ENCODE measurements at regions not wholly inside any gene's neighbourhood (a gene's known extent, or its start where the extent isn't known, plus 50 kb on each side); places are given as distances from the start of the nearest gene placed in this dataset.

DNA sequence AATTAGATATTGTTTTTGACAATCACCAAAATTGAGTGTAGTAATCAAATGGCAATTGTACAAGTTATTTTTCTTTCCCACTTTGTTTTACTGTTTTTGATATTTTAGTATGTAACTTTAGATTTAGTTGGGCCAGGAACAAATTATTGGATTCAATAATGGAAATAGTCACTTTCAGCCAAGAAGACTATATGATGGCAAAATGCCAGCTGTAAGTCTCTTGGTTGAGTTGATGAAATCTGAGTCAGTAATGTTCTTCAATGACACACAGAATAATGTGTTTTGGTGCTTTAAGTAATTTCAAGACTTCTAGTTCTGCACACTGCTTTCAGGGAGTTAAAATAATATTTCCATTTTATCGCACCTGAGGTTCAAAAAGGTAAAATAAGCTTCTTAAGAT lies 2022.0 kb upstream of the CELF4 start:
- no peaks in the 10 kb centered on the region for H3K27me3 Mint-ChIP-seq (ENCODE audit: insufficient read depth, low read depth, poor library complexity)
- Histone ChIP-seq H3K36me3 (ENCODE audit: insufficient read depth) (no peaks in the 10 kb centered on the region), H4K20me1 (replicated peaks; ENCODE audit: insufficient read depth) (no peaks in the 10 kb centered on the region), H3K79me2 (replicated peaks; ENCODE audit: insufficient read depth) (no peaks in the 10 kb centered on the region; the same call in 1 of the 2 replicates), H3F3A (replicated peaks; ENCODE audit: low read depth) (no peaks in the 10 kb centered on the region), H3K4me1 (ENCODE audit: insufficient read depth) (peaks cover 41% of the 10 kb centered on the region), H3K27me3 (ENCODE audit: insufficient read depth) (no peaks in the 10 kb centered on the region), H3K9me2 (ENCODE audit: insufficient read depth) (no peaks in the 10 kb centered on the region), H2AFZ (no peak overlapping the region), H3K27ac (ENCODE audit: low read depth) (no peak overlapping the region), H3K4me3 (no peak overlapping the region), H3K4me2 (no peak overlapping the region)
- ATAC-seq (no peak), DNase-seq (ENCODE audit: low spot score) (no peak)
- peaks cover 32% of the 10 kb centered on the region for H3K4me1 Mint-ChIP-seq
- H3K36me3 Mint-ChIP-seq (ENCODE audit: low read depth), result peaks cover 2% of the 10 kb centered on the region; the same call in 1 of the 3 replicates
- H3K9me3 Mint-ChIP-seq, result no peaks in the 10 kb centered on the region
- H3K4me3 Mint-ChIP-seq, result no peak overlapping the region
- TF ChIP-seq ZNF114 (CRISPR knock-in tag; IDR thresholded peaks at IDR 0.05) (no peak), JUNB (IDR thresholded peaks at IDR 0.05; ENCODE audit: unreplicated experiment) (no peak), REST (IDR thresholded peaks at IDR 0.05; ENCODE audit: unreplicated experiment) (no peak), NANOG (IDR thresholded peaks at IDR 0.05; ENCODE audit: borderline replicate concordance) (no peak), CTCF (conservative IDR thresholded peaks at IDR 0.05; ENCODE audit: low read depth in 2 of 2) (no peak), CREB1 (CRISPR knock-in tag; IDR thresholded peaks at IDR 0.05; ENCODE audit: low read depth) (no peak), EZH2 (IDR thresholded peaks at IDR 0.05; ENCODE audit: low read depth, unreplicated experiment) (no peak), EZH2phosphoT487 (IDR thresholded peaks at IDR 0.05; ENCODE audit: unreplicated experiment) (no peak), POLR2AphosphoS5 (IDR thresholded peaks at IDR 0.05; ENCODE audit: low read depth) (no peak), STAT1 (IDR thresholded peaks at IDR 0.05; ENCODE audit: unreplicated experiment) (no peak)
- TF ChIP-seq, protein P1, sequence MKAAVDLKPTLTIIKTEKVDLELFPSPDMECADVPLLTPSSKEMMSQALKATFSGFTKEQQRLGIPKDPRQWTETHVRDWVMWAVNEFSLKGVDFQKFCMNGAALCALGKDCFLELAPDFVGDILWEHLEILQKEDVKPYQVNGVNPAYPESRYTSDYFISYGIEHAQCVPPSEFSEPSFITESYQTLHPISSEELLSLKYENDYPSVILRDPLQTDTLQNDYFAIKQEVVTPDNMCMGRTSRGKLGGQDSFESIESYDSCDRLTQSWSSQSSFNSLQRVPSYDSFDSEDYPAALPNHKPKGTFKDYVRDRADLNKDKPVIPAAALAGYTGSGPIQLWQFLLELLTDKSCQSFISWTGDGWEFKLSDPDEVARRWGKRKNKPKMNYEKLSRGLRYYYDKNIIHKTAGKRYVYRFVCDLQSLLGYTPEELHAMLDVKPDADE (IDR thresholded peaks at IDR 0.05), result no peak
- TF ChIP-seq, protein P2, sequence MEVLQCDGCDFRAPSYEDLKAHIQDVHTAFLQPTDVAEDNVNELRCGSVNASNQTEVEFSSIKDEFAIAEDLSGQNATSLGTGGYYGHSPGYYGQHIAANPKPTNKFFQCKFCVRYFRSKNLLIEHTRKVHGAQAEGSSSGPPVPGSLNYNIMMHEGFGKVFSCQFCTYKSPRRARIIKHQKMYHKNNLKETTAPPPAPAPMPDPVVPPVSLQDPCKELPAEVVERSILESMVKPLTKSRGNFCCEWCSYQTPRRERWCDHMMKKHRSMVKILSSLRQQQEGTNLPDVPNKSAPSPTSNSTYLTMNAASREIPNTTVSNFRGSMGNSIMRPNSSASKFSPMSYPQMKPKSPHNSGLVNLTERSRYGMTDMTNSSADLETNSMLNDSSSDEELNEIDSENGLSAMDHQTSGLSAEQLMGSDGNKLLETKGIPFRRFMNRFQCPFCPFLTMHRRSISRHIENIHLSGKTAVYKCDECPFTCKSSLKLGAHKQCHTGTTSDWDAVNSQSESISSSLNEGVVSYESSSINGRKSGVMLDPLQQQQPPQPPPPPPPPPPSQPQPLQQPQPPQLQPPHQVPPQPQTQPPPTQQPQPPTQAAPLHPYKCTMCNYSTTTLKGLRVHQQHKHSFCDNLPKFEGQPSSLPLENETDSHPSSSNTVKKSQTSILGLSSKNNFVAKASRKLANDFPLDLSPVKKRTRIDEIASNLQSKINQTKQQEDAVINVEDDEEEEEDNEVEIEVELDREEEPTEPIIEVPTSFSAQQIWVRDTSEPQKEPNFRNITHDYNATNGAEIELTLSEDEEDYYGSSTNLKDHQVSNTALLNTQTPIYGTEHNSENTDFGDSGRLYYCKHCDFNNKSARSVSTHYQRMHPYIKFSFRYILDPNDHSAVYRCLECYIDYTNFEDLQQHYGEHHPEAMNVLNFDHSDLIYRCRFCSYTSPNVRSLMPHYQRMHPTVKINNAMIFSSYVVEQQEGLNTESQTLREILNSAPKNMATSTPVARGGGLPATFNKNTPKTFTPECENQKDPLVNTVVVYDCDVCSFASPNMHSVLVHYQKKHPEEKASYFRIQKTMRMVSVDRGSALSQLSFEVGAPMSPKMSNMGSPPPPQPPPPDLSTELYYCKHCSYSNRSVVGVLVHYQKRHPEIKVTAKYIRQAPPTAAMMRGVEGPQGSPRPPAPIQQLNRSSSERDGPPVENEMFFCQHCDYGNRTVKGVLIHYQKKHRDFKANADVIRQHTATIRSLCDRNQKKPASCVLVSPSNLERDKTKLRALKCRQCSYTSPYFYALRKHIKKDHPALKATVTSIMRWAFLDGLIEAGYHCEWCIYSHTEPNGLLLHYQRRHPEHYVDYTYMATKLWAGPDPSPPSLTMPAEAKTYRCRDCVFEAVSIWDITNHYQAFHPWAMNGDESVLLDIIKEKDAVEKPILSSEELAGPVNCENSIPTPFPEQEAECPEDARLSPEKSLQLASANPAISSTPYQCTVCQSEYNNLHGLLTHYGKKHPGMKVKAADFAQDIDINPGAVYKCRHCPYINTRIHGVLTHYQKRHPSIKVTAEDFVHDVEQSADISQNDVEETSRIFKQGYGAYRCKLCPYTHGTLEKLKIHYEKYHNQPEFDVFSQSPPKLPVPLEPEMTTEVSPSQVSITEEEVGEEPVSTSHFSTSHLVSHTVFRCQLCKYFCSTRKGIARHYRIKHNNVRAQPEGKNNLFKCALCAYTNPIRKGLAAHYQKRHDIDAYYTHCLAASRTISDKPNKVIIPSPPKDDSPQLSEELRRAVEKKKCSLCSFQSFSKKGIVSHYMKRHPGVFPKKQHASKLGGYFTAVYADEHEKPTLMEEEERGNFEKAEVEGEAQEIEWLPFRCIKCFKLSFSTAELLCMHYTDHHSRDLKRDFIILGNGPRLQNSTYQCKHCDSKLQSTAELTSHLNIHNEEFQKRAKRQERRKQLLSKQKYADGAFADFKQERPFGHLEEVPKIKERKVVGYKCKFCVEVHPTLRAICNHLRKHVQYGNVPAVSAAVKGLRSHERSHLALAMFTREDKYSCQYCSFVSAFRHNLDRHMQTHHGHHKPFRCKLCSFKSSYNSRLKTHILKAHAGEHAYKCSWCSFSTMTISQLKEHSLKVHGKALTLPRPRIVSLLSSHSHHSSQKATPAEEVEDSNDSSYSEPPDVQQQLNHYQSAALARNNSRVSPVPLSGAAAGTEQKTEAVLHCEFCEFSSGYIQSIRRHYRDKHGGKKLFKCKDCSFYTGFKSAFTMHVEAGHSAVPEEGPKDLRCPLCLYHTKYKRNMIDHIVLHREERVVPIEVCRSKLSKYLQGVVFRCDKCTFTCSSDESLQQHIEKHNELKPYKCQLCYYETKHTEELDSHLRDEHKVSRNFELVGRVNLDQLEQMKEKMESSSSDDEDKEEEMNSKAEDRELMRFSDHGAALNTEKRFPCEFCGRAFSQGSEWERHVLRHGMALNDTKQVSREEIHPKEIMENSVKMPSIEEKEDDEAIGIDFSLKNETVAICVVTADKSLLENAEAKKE (CRISPR knock-in tag; IDR thresholded peaks at IDR 0.05), result no peak
- H3K27ac Mint-ChIP-seq, result no peak overlapping the region

All from GM23338 (cell line).